H1 (cell line): ENCODE measurements at regions not wholly inside any gene's neighbourhood (a gene's known extent, or its start where the extent isn't known, plus 50 kb on each side); places are given as distances from the start of the nearest gene placed in this dataset.

Experiments
- CTCF ChIA-PET: fragments of 300-600 bp; sonication (Branson Sonifier 250); formaldehyde crosslinking; loops from one replicate; lab custom pipeline; 2021; ENCODE audit not compliant: partially characterized antibody; lab: Charles Lee
- POLR2A ChIA-PET: fragments of 300-600 bp; sonication (Branson Sonifier 250); formaldehyde crosslinking; loops from one replicate; lab custom pipeline; 2021; ENCODE audit warnings: inconsistent platforms; ENCODE audit not compliant: partially characterized antibody; lab: Charles Lee
- DNase-seq, 2 experiments: peaks; one replicate each; pipeline versions ENCODE4 v3.0.0 to v3.0.0-alpha.2; 2010 to 2022; ENCODE audit warnings: low spot score in 2 of 2, low read depth in 1 of 2, mixed read lengths in 1 of 2
- FAIRE-seq: peaks from 2 replicates; lab custom pipeline; 2011; peaks lifted over from hg19 to GRCh38; lab: Jason Lieb, UNC
- H2AFZ ChIP-seq: 2 replicates; pipeline ENCODE4 v1.8.1; 2012; ENCODE audit warnings: low read length, inconsistent platforms
- H2AK5ac ChIP-seq: 2 replicates; pipeline ENCODE4 v1.6.1; 2013; ENCODE audit warnings: low read depth, low read length
- H2BK120ac ChIP-seq: replicated peaks from 2 replicates; pipeline ENCODE3; 2013; ENCODE audit warnings: low read depth, low read length, inconsistent platforms
- H2BK12ac ChIP-seq: 2 replicates; pipeline ENCODE4 v1.6.1; 2013; ENCODE audit warnings: low read depth, low read length
- H2BK15ac ChIP-seq: 2 replicates; pipeline ENCODE4 v1.6.1; 2013; ENCODE audit warnings: low read length
- H2BK20ac ChIP-seq: 2 replicates; pipeline ENCODE4 v1.6.1; 2013; ENCODE audit warnings: low read length
- H2BK5ac ChIP-seq: 2 replicates; pipeline ENCODE4 v1.6.1; 2013; ENCODE audit warnings: low read depth, low read length
- H3K14ac ChIP-seq: 2 replicates; pipeline ENCODE4 v1.6.1; 2013; ENCODE audit warnings: inconsistent platforms; ENCODE audit not compliant: insufficient read length
- H3K18ac ChIP-seq: 2 replicates; pipeline ENCODE4 v1.6.1; 2013; ENCODE audit warnings: low read length; ENCODE audit errors: extremely low read depth
- H3K23ac ChIP-seq: 2 replicates; pipeline ENCODE4 v1.6.1; 2013; ENCODE audit warnings: inconsistent platforms; ENCODE audit not compliant: insufficient read length
- H3K23me2 ChIP-seq: 2 replicates; pipeline ENCODE4 v1.6.1; 2013; ENCODE audit warnings: low read depth, low read length
- H3K27ac ChIP-seq: 2 replicates; pipeline ENCODE4 v1.6.1; 2011; ENCODE audit warnings: low read depth, low read length, inconsistent platforms
- H3K27me3 ChIP-seq, 4 experiments: replicated peaks in 1 of 4; 1 replicate in 1 of 4; 2 replicates in 3 of 4; pipeline versions ENCODE4 v1.6.1 to v1.8.1; 2011 to 2013; ENCODE audit warnings: low read length in 3 of 4, mild to moderate bottlenecking in 3 of 4, inconsistent platforms in 2 of 4, mixed read lengths in 2 of 4, moderate library complexity in 1 of 4; ENCODE audit not compliant: control insufficient read depth in 3 of 4, insufficient read depth in 3 of 4; ENCODE audit errors: extremely low read depth in 1 of 4
- H3K36me3 ChIP-seq, 4 experiments: 2 replicates each; pipeline versions ENCODE4 v1.6.1 to v1.8.1; 2011 to 2013; ENCODE audit warnings: mild to moderate bottlenecking in 4 of 4, low read length in 3 of 4, moderate library complexity in 2 of 4, control low read depth in 1 of 4, inconsistent platforms in 1 of 4; ENCODE audit not compliant: insufficient read depth in 4 of 4, control insufficient read depth in 2 of 4
- H3K4ac ChIP-seq: replicated peaks from 2 replicates; pipeline ENCODE3; 2013; ENCODE audit warnings: low read length, low read depth, mixed read lengths, inconsistent platforms; ENCODE audit not compliant: insufficient read length
- H3K4me1 ChIP-seq, 4 experiments: replicated peaks in 1 of 4; 1 replicate in 1 of 4; 2 replicates in 3 of 4; pipeline versions ENCODE4 v1.6.1 to v1.8.1; 2011 to 2013; ENCODE audit warnings: low read length in 3 of 4, inconsistent platforms in 2 of 4, mixed read lengths in 1 of 4; ENCODE audit not compliant: insufficient read depth in 4 of 4, control insufficient read depth in 3 of 4
- H3K4me2 ChIP-seq, 2 experiments: 2 replicates each; pipeline versions ENCODE4 v1.6.1 to v1.8.1; 2011 to 2013; ENCODE audit warnings: low read depth in 2 of 2, low read length in 2 of 2, control low read depth in 1 of 2, inconsistent platforms in 1 of 2, mild to moderate bottlenecking in 1 of 2; ENCODE audit not compliant: insufficient read depth in 1 of 2
- H3K4me3 ChIP-seq, 4 experiments: fragments of 200-600, 300-600 bp in 1 of 4; sonication (generic), shearing (Covaris generic), sonication (Bioruptor Twin) in 1 of 4; 2 replicates each; pipeline versions ENCODE4 v1.5.1 to v1.8.1; 2011 to 2016; ENCODE audit warnings: low read length in 4 of 4, low read depth in 3 of 4, control low read depth in 2 of 4, inconsistent platforms in 2 of 4, mild to moderate bottlenecking in 2 of 4, mixed read lengths in 1 of 4, moderate library complexity in 1 of 4; ENCODE audit not compliant: insufficient read depth in 2 of 4; ENCODE audit errors: extremely low read depth in 1 of 4
- H3K56ac ChIP-seq: replicated peaks from 2 replicates; pipeline ENCODE3; 2013; ENCODE audit warnings: low read depth, mild to moderate bottlenecking, mixed read lengths, low read length, inconsistent platforms; ENCODE audit not compliant: insufficient read length
- H3K79me1 ChIP-seq: 2 replicates; pipeline ENCODE4 v1.6.1; 2013; ENCODE audit warnings: low read depth, low read length, control low read depth
- H3K79me2 ChIP-seq, 2 experiments: 2 replicates each; pipeline versions ENCODE4 v1.6.1 to v1.8.1; 2012 to 2013; ENCODE audit warnings: low read length in 2 of 2, mild to moderate bottlenecking in 2 of 2, inconsistent platforms in 1 of 2; ENCODE audit not compliant: insufficient read depth in 2 of 2, control insufficient read depth in 1 of 2
- H3K9ac ChIP-seq, 4 experiments: replicated peaks in 1 of 4; 1 replicate in 1 of 4; 2 replicates in 3 of 4; pipeline versions ENCODE4 v1.6.1 to v1.8.1; 2011 to 2013; ENCODE audit warnings: low read depth in 3 of 4, low read length in 3 of 4, control low read depth in 2 of 4, mild to moderate bottlenecking in 2 of 4, moderate library complexity in 2 of 4, inconsistent platforms in 1 of 4; ENCODE audit errors: extremely low read depth in 1 of 4
- H3K9me3 ChIP-seq, 2 experiments: 2 replicates each; pipeline versions ENCODE4 v1.6.1 to v1.8.1; 2012 to 2013; ENCODE audit warnings: mild to moderate bottlenecking in 2 of 2, moderate library complexity in 2 of 2, control low read depth in 1 of 2, inconsistent platforms in 1 of 2, low read depth in 1 of 2, low read length in 1 of 2, mixed read lengths in 1 of 2; ENCODE audit not compliant: insufficient read depth in 2 of 2
- H4K20me1 ChIP-seq, 2 experiments: replicated peaks in 1 of 2; 2 replicates each; pipeline versions ENCODE3 to v1.8.1; 2011 to 2013; ENCODE audit warnings: inconsistent platforms in 2 of 2, low read length in 2 of 2, mild to moderate bottlenecking in 1 of 2; ENCODE audit not compliant: insufficient read depth in 2 of 2, control insufficient read depth in 1 of 2
- H4K5ac ChIP-seq: 2 replicates; pipeline ENCODE4 v1.6.1; 2013; ENCODE audit warnings: low read length, low read depth, mixed read lengths, inconsistent platforms; ENCODE audit not compliant: insufficient read length
- H4K8ac ChIP-seq: 2 replicates; pipeline ENCODE4 v1.8.0; 2013; ENCODE audit warnings: mild to moderate bottlenecking, moderate library complexity, low read length, inconsistent platforms; ENCODE audit not compliant: insufficient read depth; ENCODE audit errors: extremely low read depth
- H4K91ac ChIP-seq: replicated peaks from 2 replicates; pipeline ENCODE3; 2013; ENCODE audit warnings: low read length, mixed read lengths, inconsistent platforms; ENCODE audit not compliant: insufficient read length
- GTF2F1 ChIP-seq: IDR thresholded peaks from 2 replicates; pipeline ENCODE4 v1.6.1; 2012; ENCODE audit warnings: low read depth, low read length, improper control_type of control experiment, borderline replicate concordance
- PHF8 ChIP-seq: fragments of 200-600 bp; sonication (generic); conservative IDR thresholded peaks from 2 replicates; pipeline ENCODE4 v1.7.1; 2012; ENCODE audit warnings: low read depth, mild to moderate bottlenecking, inconsistent platforms, low read length, moderate library complexity
- SIX5 ChIP-seq: IDR thresholded peaks from 2 replicates; pipeline ENCODE4 v1.6.1; 2011; ENCODE audit warnings: mild to moderate bottlenecking, low read depth, low read length
- SRF ChIP-seq: IDR thresholded peaks from 2 replicates; pipeline ENCODE4 v1.6.1; 2011; ENCODE audit warnings: mild to moderate bottlenecking, low read depth, low read length, moderate library complexity
- WGBS, 2 experiments: shearing (Covaris generic) in 1 of 2; methylation state at CpG; one replicate each; pipeline versions ENCODE4 v1.1.6 to v1.1.7; 2013 to 2015; ENCODE audit warnings: low lambda C conversion rate in 2 of 2, mixed read lengths in 2 of 2, inconsistent platforms in 1 of 2, low coverage in 1 of 2, missing lambda C conversion rate in 1 of 2; ENCODE audit not compliant: insufficient replicate concordance in 2 of 2, insufficient coverage in 1 of 2, insufficient read length in 1 of 2; ENCODE audit errors: extremely low coverage in 1 of 2, missing lambda C conversion rate in 1 of 2; 5-methylcytosine and 5-hydroxymethylcytosine counted together

DNA sequence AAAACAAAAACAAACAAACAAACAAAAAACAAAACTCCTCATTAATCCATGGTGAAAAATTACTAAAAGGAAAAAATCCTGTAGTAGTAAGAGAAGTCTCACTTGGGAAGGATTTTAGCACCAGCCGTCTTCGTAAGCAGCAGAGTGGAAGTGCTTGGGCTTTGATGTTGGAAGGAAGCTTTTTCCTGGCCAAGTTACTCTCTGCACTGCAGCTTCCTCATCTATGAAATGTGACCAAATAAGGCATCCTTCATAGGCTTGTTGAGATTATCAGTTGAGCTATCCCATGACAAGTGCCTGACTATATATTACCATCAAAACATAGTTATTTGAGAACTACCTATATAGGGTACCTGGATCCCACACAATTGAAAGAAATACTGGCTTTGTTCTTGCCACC, 436.4 kb upstream of the ONECUT1 start:
- Histone ChIP-seq H3K9ac (no peak overlapping the region), H3K14ac (no peak overlapping the region), H3K4me2 (no peak overlapping the region), H3K27me3 (no peaks in the 10 kb centered on the region), H4K8ac (no peak overlapping the region), H3K36me3 (no peaks in the 10 kb centered on the region), H2AFZ (no peak overlapping the region), H4K20me1 (no peaks in the 10 kb centered on the region), H3K27ac (no peak overlapping the region), H2BK120ac (no peak overlapping the region), H3K79me2 (no peaks in the 10 kb centered on the region), H3K4ac (no peak overlapping the region), H3K23me2 (no peaks in the 10 kb centered on the region), H3K4me3 (no peak overlapping the region), H2BK5ac (no peak overlapping the region)
- FAIRE-seq: no peak
- POLR2A ChIA-PET: no interaction called here
- DNase-seq: no peak
- no peak for TF ChIP-seq SIX5
- no peak for TF ChIP-seq GTF2F1
- 0 out of 2 replicates have a peak, but pooled peaks have one; percentile 13 for TF ChIP-seq SRF
- no peak for TF ChIP-seq PHF8
- TF ChIP-seq, all 59 proteins: peak for 1
- WGBS, 2 experiments: 98% methylated on average over 2 of the region's 2 CpGs; no CpG with 5 or more reads in 1 of the 2 experiments
- H2BK15ac ChIP-seq: no peak overlapping the region
- CTCF ChIA-PET: interaction anchor here (0.7 to 1.2 kb wide), 3 partner anchors 30 to 359 kb away, joined by 3 to 4 read pairs (median 4); no protein-coding TSS in a partner anchor
- H3K79me1 ChIP-seq: no peaks in the 10 kb centered on the region
- H2AK5ac ChIP-seq: no peak overlapping the region
- H3K18ac ChIP-seq: no peak overlapping the region
- no peaks in the 10 kb centered on the region for H3K4me1 ChIP-seq
- no peak overlapping the region for H4K91ac ChIP-seq
- no peak overlapping the region for H2BK12ac ChIP-seq
- no peak overlapping the region for H4K5ac ChIP-seq
- no peaks in the 10 kb centered on the region for H3K9me3 ChIP-seq
- no peak overlapping the region for H2BK20ac ChIP-seq
- H3K56ac ChIP-seq: no peak overlapping the region
- H3K23ac ChIP-seq: no peak overlapping the region
